Brain microvascular endothelial cell (primary cell): ENCODE measurements at regions not wholly inside any gene's neighbourhood (a gene's known extent, or its start where the extent isn't known, plus 50 kb on each side); places are given as distances from the start of the nearest gene placed in this dataset.

Experiments
- DNase-seq: peaks from one replicate; pipeline ENCODE4 v3.0.0-alpha.2; 2020
- H3K27ac ChIP-seq: fragments of 250-450 bp; sonication (Bioruptor Pico); 2 replicates; pipeline ENCODE4 v1.5.1; 2020; ENCODE audit warnings: mild to moderate bottlenecking, moderate library complexity
- H3K27me3 ChIP-seq: fragments of 250-450 bp; sonication (Bioruptor Pico); replicated peaks from 2 replicates; pipeline ENCODE4 v1.5.1; 2020; ENCODE audit warnings: mild to moderate bottlenecking
- H3K36me3 ChIP-seq: fragments of 250-450 bp; sonication (Bioruptor Pico); replicated peaks from 2 replicates; pipeline ENCODE4 v1.5.1; 2020; ENCODE audit warnings: mild to moderate bottlenecking
- H3K4me3 ChIP-seq: 2 replicates; pipeline ENCODE4 v1.5.1; 2011; ENCODE audit warnings: low read depth, mild to moderate bottlenecking, control low read depth, low read length, moderate library complexity
- CTCF ChIP-seq: IDR thresholded peaks from 2 replicates; pipeline ENCODE4 v1.5.1; 2011; ENCODE audit warnings: low read depth, mild to moderate bottlenecking, moderate library complexity, low read length, control low read depth, inconsistent platforms; ENCODE audit errors: missing control alignments
- in situ Hi-C: cut with HindIII; loops from 2 replicates; pipeline ENCODE4 v1.10.0; 2017; ENCODE audit warnings: low sequenced_read_pairs, low pct_ligation_motif_present

- H3K4me3 ChIP-seq, result no peak overlapping the region
- in situ Hi-C loops, result no loop called here
- no peak overlapping the region for H3K27ac ChIP-seq
- no peaks in the 10 kb centered on the region for H3K27me3 ChIP-seq
- no peak for DNase-seq
- TF ChIP-seq CTCF, result no peak
- no peaks in the 10 kb centered on the region for H3K36me3 ChIP-seq
Measured at GRCh38 chr2:239717319-239717675, 307.8 kb downstream of the NDUFA10 start.

- no peak overlapping the region for H3K27ac ChIP-seq
- TF ChIP-seq CTCF, result no peak
- in situ Hi-C loops, result no loop called here
- no peak for DNase-seq
- no peaks in the 10 kb centered on the region for H3K27me3 ChIP-seq
- H3K4me3 ChIP-seq, result no peak overlapping the region
- H3K36me3 ChIP-seq, result no peaks in the 10 kb centered on the region
Measured at GRCh38 chr2:239716536-239717318, 308.4 kb downstream of the NDUFA10 start.

GRCh38 chr2:239716009-239716408, 309.1 kb downstream of the NDUFA10 start:
- no peak for DNase-seq
- no peak overlapping the region for H3K4me3 ChIP-seq
- in situ Hi-C loops, result no loop called here
- H3K27me3 ChIP-seq, result no peaks in the 10 kb centered on the region
- H3K27ac ChIP-seq, result no peak overlapping the region
- H3K36me3 ChIP-seq, result no peaks in the 10 kb centered on the region
- no peak for TF ChIP-seq CTCF

- TF ChIP-seq CTCF, result no peak
- no peak overlapping the region for H3K27ac ChIP-seq
- no peaks in the 10 kb centered on the region for H3K36me3 ChIP-seq
- in situ Hi-C loops, result no loop called here
- no peak overlapping the region for H3K4me3 ChIP-seq
- DNase-seq, result no peak
- H3K27me3 ChIP-seq, result no peaks in the 10 kb centered on the region
Measured at GRCh38 chr2:239715606-239716005, 309.5 kb downstream of the NDUFA10 start.

GRCh38 chr2:239715202-239715601, 309.9 kb downstream of the NDUFA10 start:
- no peaks in the 10 kb centered on the region for H3K27me3 ChIP-seq
- in situ Hi-C loops, result no loop called here
- no peak overlapping the region for H3K27ac ChIP-seq
- no peaks in the 10 kb centered on the region for H3K36me3 ChIP-seq
- TF ChIP-seq CTCF, result no peak
- no peak for DNase-seq
- no peak overlapping the region for H3K4me3 ChIP-seq

- DNase-seq, result no peak
- Histone ChIP-seq H3K27ac (no peak overlapping the region), H3K36me3 (no peaks in the 10 kb centered on the region), H3K27me3 (no peaks in the 10 kb centered on the region), H3K4me3 (no peak overlapping the region)
- in situ Hi-C loops, result no loop called here
- no peak for TF ChIP-seq CTCF
Measured at GRCh38 chr2:239714116-239714515, 311.0 kb downstream of the NDUFA10 start.
